Ovary (tissue), 3 donors: ENCODE measurements at regions not wholly inside any gene's neighbourhood (a gene's known extent, or its start where the extent isn't known, plus 50 kb on each side); places are given as distances from the start of the nearest gene placed in this dataset.

ENCODE experiments used
- EP300 ChIP-seq: sonication (generic); formaldehyde crosslinking; IDR thresholded peaks from one replicate; pipeline ENCODE4 v1.6.1; 2017; ENCODE audit warnings: antibody characterized with exemption
- POLR2A ChIP-seq: fragments of 450-650 bp; IDR thresholded peaks from one replicate; pipeline ENCODE4 v1.6.1; 2017; ENCODE audit warnings: antibody characterized with exemption, mild to moderate bottlenecking, moderate library complexity
- TF ChIP-seq, protein P1 (sequence below), 3 donors: fragments of 450-650 bp in 2 of 3; fragments of 200-600 bp in 1 of 3; IDR thresholded peaks; one replicate each; pipeline versions ENCODE4 v1.5.1 to v1.8.0; 2016 to 2022; ENCODE audit warnings: antibody characterized with exemption in 3 of 3, mild to moderate bottlenecking in 1 of 3
- donor health status: DM: no; HTN: no; CAD: no.

DNA sequence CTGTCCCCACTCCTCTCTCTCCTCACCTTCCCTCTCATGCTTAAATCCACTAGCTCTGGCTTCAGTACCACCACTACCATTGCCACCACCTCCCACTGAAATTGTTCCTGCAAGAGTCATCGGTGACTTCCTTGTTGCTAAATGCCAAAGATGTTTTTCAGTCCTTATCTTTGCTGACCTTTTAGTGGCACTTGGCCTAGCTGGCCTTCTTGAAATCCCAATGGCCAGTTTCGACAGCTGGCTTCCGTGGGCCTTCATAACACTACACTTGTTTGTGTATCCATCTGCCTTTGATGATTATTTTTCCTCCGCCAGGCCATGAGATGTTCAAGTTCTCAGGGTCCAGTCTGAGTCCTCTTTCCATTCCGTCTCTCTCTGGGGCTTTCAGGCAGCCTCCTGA is 118.2 kb upstream of the NANOS1 start:
- TF ChIP-seq, protein P1, sequence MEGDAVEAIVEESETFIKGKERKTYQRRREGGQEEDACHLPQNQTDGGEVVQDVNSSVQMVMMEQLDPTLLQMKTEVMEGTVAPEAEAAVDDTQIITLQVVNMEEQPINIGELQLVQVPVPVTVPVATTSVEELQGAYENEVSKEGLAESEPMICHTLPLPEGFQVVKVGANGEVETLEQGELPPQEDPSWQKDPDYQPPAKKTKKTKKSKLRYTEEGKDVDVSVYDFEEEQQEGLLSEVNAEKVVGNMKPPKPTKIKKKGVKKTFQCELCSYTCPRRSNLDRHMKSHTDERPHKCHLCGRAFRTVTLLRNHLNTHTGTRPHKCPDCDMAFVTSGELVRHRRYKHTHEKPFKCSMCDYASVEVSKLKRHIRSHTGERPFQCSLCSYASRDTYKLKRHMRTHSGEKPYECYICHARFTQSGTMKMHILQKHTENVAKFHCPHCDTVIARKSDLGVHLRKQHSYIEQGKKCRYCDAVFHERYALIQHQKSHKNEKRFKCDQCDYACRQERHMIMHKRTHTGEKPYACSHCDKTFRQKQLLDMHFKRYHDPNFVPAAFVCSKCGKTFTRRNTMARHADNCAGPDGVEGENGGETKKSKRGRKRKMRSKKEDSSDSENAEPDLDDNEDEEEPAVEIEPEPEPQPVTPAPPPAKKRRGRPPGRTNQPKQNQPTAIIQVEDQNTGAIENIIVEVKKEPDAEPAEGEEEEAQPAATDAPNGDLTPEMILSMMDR (IDR thresholded peaks at IDR 0.05): no peak
- TF ChIP-seq POLR2A (no peak), EP300 (no peak)
